Middle frontal gyrus (tissue), 1 donor: ENCODE measurements at regions not wholly inside any gene's neighbourhood (a gene's known extent, or its start where the extent isn't known, plus 50 kb on each side); places are given as distances from the start of the nearest gene placed in this dataset.
A peak's percentile ranks its signal among the peaks of the same experiment; 100 is the strongest.
"Not testable (repeated sequence)": the region's sequence is repeated elsewhere in the genome, so short reads cannot be mapped to it uniquely, and the experiment has no call there.

ENCODE experiments used
- DNase-seq: peaks from one replicate; pipeline ENCODE4 v3.0.0-alpha.2; 2015; ENCODE audit warnings: low spot score; ENCODE audit errors: extremely low spot score

- DNase-seq: not testable (repeated sequence)
Observed at GRCh38 chr7:153776940-153777339, 275.3 kb upstream of the DPP6 start.

DNA sequence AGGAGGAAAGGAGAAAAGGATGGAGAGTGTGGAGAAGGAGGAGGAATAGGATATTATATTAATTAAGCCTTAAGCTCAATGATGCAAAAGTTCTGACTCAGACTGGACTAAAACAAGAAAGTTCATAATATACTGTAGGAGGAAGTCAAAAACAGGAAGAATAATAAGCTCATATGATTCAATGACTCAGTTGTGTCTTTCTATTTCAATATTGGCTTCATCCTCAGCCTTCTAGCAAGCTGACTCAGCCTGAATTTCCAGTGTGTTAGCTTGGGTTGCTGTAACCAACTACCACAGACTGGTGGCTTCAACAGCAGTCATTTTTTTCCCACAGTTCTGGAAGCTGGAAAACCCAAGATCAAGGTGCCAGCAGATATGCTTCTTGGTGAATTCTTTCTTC is 254.8 kb upstream of the DPP6 start:
- DNase-seq: not testable (repeated sequence)

DNA sequence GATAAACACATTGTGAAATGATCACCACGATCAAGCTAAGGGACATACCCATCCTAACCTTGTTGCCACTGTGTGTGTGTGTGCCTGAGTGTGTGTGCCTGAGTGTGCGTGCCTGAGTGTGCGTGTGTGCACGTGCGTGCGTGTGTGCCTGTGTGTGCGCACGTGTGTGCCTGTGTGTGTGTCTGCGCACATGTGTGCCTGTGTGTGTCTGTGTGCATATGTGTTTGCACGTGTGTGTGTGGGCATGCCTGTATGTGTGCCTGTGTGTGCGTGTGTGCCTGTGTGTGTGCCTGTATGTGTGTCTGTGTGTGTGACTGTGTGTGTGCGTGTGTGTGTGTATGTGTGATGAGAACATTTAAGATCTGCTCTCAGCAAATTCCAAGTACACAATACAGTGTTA is 244.1 kb upstream of the DPP6 start:
- no peak for DNase-seq

- DNase-seq: no peak
Observed at GRCh38 chr7:153829525-153829924, 222.7 kb upstream of the DPP6 start.

DNA sequence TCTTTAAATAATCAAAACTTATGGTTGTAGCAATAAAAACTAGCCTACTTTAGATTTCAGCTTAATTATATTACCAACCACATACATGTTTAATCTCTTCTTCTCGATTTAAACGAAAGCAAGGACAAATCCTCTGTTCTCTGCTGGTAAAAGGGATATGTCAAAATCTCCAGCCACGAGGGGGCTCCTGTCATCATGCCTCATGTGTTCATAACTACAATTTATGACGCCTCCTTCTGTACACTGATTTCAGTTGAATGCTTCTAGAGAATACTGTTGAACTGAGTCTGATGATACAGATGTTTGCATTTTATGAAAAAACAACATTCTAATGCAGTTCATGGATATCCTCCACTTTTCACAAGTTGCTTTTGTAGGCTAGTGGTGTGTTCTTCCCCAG is 220.0 kb upstream of the DPP6 start:
- DNase-seq: no peak

DNA sequence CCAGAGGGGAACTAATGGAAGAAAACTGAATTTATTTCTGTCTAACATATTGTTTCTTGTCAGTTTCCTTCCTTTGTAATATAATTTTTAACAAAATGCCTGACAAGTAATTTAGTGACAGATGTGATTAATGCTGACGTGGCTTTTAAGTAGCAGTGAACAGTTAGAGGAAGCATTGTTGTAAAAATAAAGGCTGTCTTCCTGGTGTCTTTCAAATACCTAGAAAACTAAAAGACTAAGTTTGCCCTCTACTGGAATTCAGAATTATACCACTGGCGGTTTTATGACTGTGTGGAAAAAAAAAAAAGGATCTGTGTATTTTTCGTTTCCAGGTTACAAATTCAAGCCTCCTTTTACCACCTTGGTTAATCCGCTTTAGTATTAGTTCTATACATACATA is 217.1 kb upstream of the DPP6 start:
- no peak for DNase-seq

GRCh38 chr7:153835712-153836265 is 216.4 kb upstream of the DPP6 start:
- no peak for DNase-seq

- DNase-seq: no peak
Observed at GRCh38 chr7:153838591-153838990, 213.6 kb upstream of the DPP6 start.

- DNase-seq: no peak
Observed at GRCh38 chr7:153840861-153841260, 211.3 kb upstream of the DPP6 start.

GRCh38 chr7:153847828-153848227 is 204.4 kb upstream of the DPP6 start:
- no peak for DNase-seq

GRCh38 chr7:153852261-153852660 is 199.9 kb upstream of the DPP6 start:
- DNase-seq: no peak

DNA sequence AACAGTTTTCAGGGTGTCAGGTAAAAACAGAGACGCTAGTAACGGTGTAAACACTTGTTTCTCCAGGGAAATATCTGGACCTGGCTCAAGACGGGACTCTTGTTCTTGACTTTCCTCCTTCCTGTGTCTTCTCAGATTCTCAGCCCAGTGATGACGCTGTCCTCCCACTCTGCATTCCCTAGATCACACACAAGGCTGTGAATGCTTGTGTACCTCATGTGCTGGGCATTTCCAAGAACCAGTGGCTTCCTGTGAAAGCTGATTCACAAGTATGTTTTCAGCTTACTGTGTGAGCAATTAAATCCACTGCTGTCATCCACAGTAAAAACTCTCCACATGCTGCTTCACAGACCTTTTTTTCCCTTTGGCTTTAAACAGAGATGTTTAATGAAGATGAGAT is 193.8 kb upstream of the DPP6 start:
- peak; percentile 20 for DNase-seq

GRCh38 chr7:153859239-153859638 is 193.0 kb upstream of the DPP6 start:
- DNase-seq: no peak

GRCh38 chr7:153886506-153887441 is 165.4 kb upstream of the DPP6 start:
- DNase-seq: no peak

GRCh38 chr7:153887749-153888569 is 164.2 kb upstream of the DPP6 start:
- DNase-seq: no peak

DNA sequence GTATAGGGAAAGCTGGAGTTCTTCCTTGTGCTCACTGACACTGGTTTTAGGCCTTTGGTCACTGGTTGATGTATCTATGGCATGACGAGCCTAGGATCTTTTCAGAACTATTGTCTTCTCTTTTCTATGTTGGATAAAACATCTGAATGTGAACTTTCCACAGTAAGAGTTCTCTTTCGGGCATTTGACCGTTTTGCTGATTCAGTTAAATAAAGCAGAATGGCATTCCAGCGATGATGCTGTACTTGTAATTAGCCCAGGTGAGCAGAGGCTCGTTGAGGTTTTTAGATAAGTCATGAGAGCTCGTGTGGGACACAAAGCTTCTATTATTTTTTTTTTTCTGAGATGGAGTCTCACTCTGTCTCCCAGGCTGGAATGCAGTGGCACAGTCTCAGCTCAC is 160.2 kb upstream of the DPP6 start:
- DNase-seq: no peak

- no peak for DNase-seq
Observed at GRCh38 chr7:153902862-153903261, 149.3 kb upstream of the DPP6 start.

DNA sequence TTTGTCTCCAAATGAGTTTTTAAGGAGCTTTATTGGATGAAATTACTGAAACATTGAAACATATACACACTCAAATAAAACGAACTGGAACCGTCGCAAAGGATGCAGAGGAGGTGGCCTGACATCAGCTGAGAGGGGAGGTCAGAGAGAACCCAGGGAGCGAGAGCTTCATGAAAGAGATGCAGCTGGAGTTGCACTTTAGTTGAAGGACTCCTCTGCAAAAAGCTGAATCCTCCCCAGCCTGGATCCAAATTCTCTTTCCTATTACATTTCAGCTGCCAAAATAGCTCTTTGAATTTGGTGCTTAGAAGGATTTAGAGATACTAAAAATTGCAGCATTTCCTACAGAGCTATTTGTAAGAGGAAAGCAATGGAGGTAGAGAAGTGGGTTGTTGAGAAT is 140.0 kb upstream of the DPP6 start:
- DNase-seq: no peak

DNA sequence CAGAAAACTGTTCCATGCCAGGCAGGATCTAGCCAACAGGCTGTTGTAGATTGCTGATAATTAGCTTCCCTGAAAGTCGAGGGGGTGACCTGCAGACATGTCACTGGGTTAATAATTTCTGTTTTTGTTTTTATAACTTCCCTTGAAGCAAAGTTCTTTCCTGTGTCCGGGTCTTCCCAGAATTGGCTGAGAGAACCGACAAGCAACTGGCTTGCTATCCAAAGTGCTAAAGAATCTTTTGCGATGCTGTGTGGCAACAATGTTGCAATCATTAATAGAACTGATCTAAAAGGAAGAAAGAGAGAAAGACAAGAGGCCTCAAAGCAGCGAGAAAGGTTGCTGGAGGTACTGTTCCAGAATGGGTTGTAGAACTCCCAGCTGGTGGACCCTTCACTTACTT is 132.1 kb upstream of the DPP6 start:
- DNase-seq: no peak

GRCh38 chr7:153920897-153921296 is 131.3 kb upstream of the DPP6 start:
- no peak for DNase-seq

DNA sequence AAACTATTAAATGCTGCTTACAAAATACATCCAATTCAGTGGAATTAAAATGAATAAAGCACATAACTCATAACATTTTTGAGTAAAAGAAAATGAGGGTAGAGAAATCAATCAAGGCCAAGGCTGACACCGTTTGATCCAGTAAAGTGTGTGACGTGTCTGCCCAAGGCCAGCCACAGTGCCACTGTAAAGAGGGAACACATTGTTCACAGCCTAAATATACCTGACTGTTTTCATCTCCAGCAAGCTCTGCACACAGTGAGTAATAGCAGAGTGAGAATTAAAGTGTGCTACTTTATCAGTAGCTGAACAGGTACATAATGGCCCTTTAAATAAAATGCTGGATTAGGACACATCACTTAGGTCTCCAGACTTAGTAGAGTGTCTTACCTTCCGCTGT is 130.8 kb upstream of the DPP6 start:
- DNase-seq: no peak

- no peak for DNase-seq
Observed at GRCh38 chr7:153930696-153931095, 121.5 kb upstream of the DPP6 start.
